Panc1 (cell line): ENCODE measurements at regions not wholly inside any gene's neighbourhood (a gene's known extent, or its start where the extent isn't known, plus 50 kb on each side); places are given as distances from the start of the nearest gene placed in this dataset.

ENCODE experiments used
- ATAC-seq: fragments of 200-7000 bp; cut with Tn5 transposase; 2 replicates; pipeline ENCODE4 v1.9.1; 2020; ENCODE audit warnings: mild to moderate bottlenecking, moderate library complexity
- BruUV-seq: library from RNA; stranded (reverse); fragments of 400-500 nt; replicated peaks from 2 replicates; lab custom pipeline; 2021; lab: Mats Ljungman, UMichigan
- CTCF ChIA-PET: fragments of 300-600 bp; sonication (Branson Sonifier 250); formaldehyde crosslinking; loops from one replicate; lab custom pipeline; 2022; ENCODE audit warnings: antibody characterized with exemption; lab: Charles Lee
- POLR2A ChIA-PET: fragments of 300-600 bp; sonication (Branson Sonifier 250); formaldehyde crosslinking; loops from one replicate; lab custom pipeline; 2022; ENCODE audit warnings: antibody characterized with exemption; lab: Charles Lee
- DNase-seq: peaks from one replicate; pipeline ENCODE4 v3.0.0-alpha.2; 2010; ENCODE audit warnings: low read depth, low spot score
- H3K27ac ChIP-seq: 2 replicates; pipeline ENCODE4 v1.5.1; 2011; ENCODE audit warnings: mild to moderate bottlenecking, low read length, inconsistent platforms
- H3K27me3 ChIP-seq: fragments of 200-500 bp; sonication (Bioruptor generic); 2 replicates; pipeline ENCODE4 v1.6.0; 2014; ENCODE audit warnings: low read length, inconsistent platforms; ENCODE audit not compliant: control insufficient read depth, insufficient read depth
- H3K36me3 ChIP-seq: fragments of 200-500 bp; sonication (Bioruptor generic); 2 replicates; pipeline ENCODE4 v1.5.1; 2014; ENCODE audit warnings: inconsistent platforms, mild to moderate bottlenecking, low read length, moderate library complexity; ENCODE audit not compliant: control insufficient read depth, insufficient read depth
- H3K4me1 ChIP-seq: 2 replicates; pipeline ENCODE4 v1.5.1; 2011; ENCODE audit warnings: inconsistent platforms, mild to moderate bottlenecking, low read length, moderate library complexity; ENCODE audit not compliant: control insufficient read depth, insufficient read depth
- H3K4me3 ChIP-seq, 2 experiments: 2 replicates each; pipeline ENCODE4 v1.5.1; 2011 to 2012; ENCODE audit warnings: low read depth in 2 of 2, low read length in 2 of 2, mild to moderate bottlenecking in 2 of 2, inconsistent platforms in 1 of 2, moderate library complexity in 1 of 2
- H3K9me3 ChIP-seq: fragments of 200-500 bp; sonication (Bioruptor generic); 2 replicates; pipeline ENCODE4 v1.5.1; 2014; ENCODE audit warnings: low read depth, mild to moderate bottlenecking, inconsistent platforms, low read length, moderate library complexity; ENCODE audit not compliant: control insufficient read depth, insufficient read depth
- POLR2AphosphoS5 ChIP-seq: IDR thresholded peaks from 2 replicates; pipeline ENCODE4 v1.6.1; 2012; ENCODE audit warnings: mild to moderate bottlenecking, low read depth, low read length, moderate library complexity
- REST ChIP-seq, 2 experiments: IDR thresholded peaks; 2 replicates each; pipeline ENCODE4 v1.6.1; 2011 to 2012; ENCODE audit warnings: low read depth in 2 of 2, control low read depth in 1 of 2, low read length in 1 of 2, mild to moderate bottlenecking in 1 of 2, moderate library complexity in 1 of 2; ENCODE audit not compliant: insufficient read depth in 1 of 2
- SIN3A ChIP-seq: IDR thresholded peaks from 2 replicates; pipeline ENCODE4 v1.6.1; 2012; ENCODE audit warnings: low read depth, mild to moderate bottlenecking, low read length, moderate library complexity, borderline replicate concordance; ENCODE audit not compliant: insufficient read depth
- TCF7L2 ChIP-seq: IDR thresholded peaks from 2 replicates; pipeline ENCODE4 v1.6.1; 2011; ENCODE audit warnings: mild to moderate bottlenecking, low read depth, low read length, inconsistent platforms
- in situ Hi-C: cut with HindIII; loops from 2 replicates; pipeline ENCODE4 v1.10.0; 2016; ENCODE audit warnings: low sequenced_read_pairs, low pct_unique_long_range_greater_than_20kb
- intact Hi-C: fragments of 100-400 bp; cut with micrococcal nuclease; formaldehyde crosslinking; loops from one replicate; pipeline ENCODE4 v1.10.0; 2022; ENCODE audit not compliant: unreplicated experiment
- TF ChIP-seq, protein P1 (sequence below): fragments of 450-650 bp; IDR thresholded peaks from 2 replicates; pipeline ENCODE4 v1.5.1; 2017; ENCODE audit warnings: mild to moderate bottlenecking

DNA sequence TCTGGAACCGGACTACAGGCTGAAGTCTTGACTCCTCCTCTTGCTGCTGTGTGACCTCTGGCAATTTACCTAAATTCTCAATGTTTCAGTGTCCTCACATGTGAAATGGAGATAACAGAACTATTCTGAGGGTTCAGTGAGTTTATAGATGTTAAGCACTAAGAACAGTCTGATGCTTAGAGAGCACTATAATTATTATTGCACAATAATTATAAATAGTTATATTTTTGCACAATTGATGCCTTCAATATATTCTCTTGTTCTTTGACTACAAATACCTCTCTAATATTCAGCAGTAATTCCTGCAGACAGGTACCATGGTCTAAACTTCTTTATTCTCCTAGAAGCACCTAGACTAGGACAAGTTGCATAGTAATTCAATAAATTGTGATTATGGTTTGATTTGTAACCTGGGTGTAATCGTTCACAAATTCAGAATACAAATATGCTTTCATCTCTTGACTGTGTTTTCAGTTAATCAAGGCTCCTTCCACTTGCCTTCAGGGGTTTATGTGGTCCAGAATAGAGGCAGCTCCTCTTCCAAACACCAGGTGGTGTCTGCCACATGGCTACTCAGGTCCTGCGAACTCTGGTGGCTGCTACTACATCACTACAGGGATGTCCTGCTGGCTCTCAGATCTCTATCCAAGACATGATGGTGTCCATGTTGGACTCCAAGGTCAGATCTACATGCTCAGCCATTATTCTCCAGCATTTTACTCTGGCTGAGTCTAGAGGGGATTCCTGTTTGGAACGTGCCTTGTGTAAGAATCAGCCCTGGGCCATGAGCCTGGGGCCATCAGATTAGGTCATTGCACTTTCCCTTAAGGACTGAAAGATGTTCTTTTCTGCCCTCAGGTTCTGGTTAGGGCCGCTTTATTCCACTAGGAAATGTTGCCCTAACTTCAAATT is 103.4 kb downstream of the QRFPR start:
- ChIA-PET POLR2A (no interaction called here), CTCF (interaction anchor here (0.6 kb wide), 1 partner anchor 460 kb away, joined by 3 read pairs; no protein-coding TSS in a partner anchor)
- intact Hi-C loops (no loop called here), in situ Hi-C loops (no loop called here)
- no peak overlapping the region for H3K27ac ChIP-seq
- no peaks in the 10 kb centered on the region for H3K9me3 ChIP-seq
- TF ChIP-seq SIN3A, result no peak
- TF ChIP-seq, protein P1, sequence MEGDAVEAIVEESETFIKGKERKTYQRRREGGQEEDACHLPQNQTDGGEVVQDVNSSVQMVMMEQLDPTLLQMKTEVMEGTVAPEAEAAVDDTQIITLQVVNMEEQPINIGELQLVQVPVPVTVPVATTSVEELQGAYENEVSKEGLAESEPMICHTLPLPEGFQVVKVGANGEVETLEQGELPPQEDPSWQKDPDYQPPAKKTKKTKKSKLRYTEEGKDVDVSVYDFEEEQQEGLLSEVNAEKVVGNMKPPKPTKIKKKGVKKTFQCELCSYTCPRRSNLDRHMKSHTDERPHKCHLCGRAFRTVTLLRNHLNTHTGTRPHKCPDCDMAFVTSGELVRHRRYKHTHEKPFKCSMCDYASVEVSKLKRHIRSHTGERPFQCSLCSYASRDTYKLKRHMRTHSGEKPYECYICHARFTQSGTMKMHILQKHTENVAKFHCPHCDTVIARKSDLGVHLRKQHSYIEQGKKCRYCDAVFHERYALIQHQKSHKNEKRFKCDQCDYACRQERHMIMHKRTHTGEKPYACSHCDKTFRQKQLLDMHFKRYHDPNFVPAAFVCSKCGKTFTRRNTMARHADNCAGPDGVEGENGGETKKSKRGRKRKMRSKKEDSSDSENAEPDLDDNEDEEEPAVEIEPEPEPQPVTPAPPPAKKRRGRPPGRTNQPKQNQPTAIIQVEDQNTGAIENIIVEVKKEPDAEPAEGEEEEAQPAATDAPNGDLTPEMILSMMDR, result peak; percentile 41
- TF ChIP-seq TCF7L2, result no peak
- no peak for TF ChIP-seq POLR2AphosphoS5
- no peak for TF ChIP-seq REST (IDR thresholded peaks at IDR 0.05; ENCODE audit: insufficient read depth in 1 of 2, low read depth in 2 of 2, low read length in 1 of 2)
- H3K4me3 ChIP-seq, result no peak overlapping the region
- ATAC-seq, result no peak
- H3K4me1 ChIP-seq, result no peaks in the 10 kb centered on the region
- no peaks in the 10 kb centered on the region for H3K36me3 ChIP-seq
- no peaks in the 10 kb centered on the region for H3K27me3 ChIP-seq
- peak; percentile 13 for DNase-seq
- BruUV-seq, result no TSS peak

- no peak overlapping the region for H3K4me3 ChIP-seq
- H3K36me3 ChIP-seq, result no peaks in the 10 kb centered on the region
- BruUV-seq, result no TSS peak
- POLR2A ChIA-PET, result no interaction called here
- H3K27ac ChIP-seq, result no peak overlapping the region
- ATAC-seq (no peak), DNase-seq (no peak)
- no peaks in the 10 kb centered on the region for H3K4me1 ChIP-seq
- no peak for TF ChIP-seq TCF7L2
- TF ChIP-seq, protein P1, result no peak
- TF ChIP-seq REST (IDR thresholded peaks at IDR 0.05; ENCODE audit: insufficient read depth in 1 of 2, low read depth in 2 of 2, low read length in 1 of 2), result no peak
- TF ChIP-seq POLR2AphosphoS5, result no peak
- no peak for TF ChIP-seq SIN3A
- CTCF ChIA-PET, result interaction anchor here (0.7 kb wide), 1 partner anchor 202 kb away, joined by 3 read pairs; no protein-coding TSS in a partner anchor
- H3K27me3 ChIP-seq, result no peaks in the 10 kb centered on the region
- in situ Hi-C loops (no loop called here), intact Hi-C loops (no loop called here)
- H3K9me3 ChIP-seq, result no peaks in the 10 kb centered on the region
Measured at GRCh38 chr4:121273191-121273590, 107.6 kb downstream of the QRFPR start.
